Chondrocyte (in vitro differentiated cells): ENCODE measurements at regions not wholly inside any gene's neighbourhood (a gene's known extent, or its start where the extent isn't known, plus 50 kb on each side); places are given as distances from the start of the nearest gene placed in this dataset.
"Not testable (repeated sequence)": the region's sequence is repeated elsewhere in the genome, so short reads cannot be mapped to it uniquely, and the experiment has no call there.

Experiments used
- DNase-seq: peaks from one replicate; pipeline ENCODE4 v3.0.0; 2021; ENCODE audit warnings: mixed read lengths, low spot score
- H3K27ac Mint-ChIP-seq: one replicate; pipeline ENCODE4 v1.8.0; 2021; ENCODE audit warnings: mild to moderate bottlenecking, moderate library complexity, mixed read lengths; ENCODE audit not compliant: unreplicated experiment
- H3K27me3 Mint-ChIP-seq: 2 replicates; pipeline ENCODE4 v1.8.0; 2021; ENCODE audit warnings: low read depth, mixed read lengths
- H3K36me3 Mint-ChIP-seq: 2 replicates; pipeline ENCODE4 v1.8.0; 2021; ENCODE audit warnings: low read depth, mixed read lengths
- H3K4me1 Mint-ChIP-seq: 2 replicates; pipeline ENCODE4 v1.8.0; 2021; ENCODE audit warnings: low read depth, mild to moderate bottlenecking, mixed read lengths
- H3K4me3 Mint-ChIP-seq: one replicate; pipeline ENCODE4 v1.8.0; 2021; ENCODE audit warnings: mild to moderate bottlenecking, moderate library complexity, mixed read lengths; ENCODE audit not compliant: unreplicated experiment
- H3K9me3 Mint-ChIP-seq: 2 replicates; pipeline ENCODE4 v1.8.0; 2021; ENCODE audit warnings: low read depth, mixed read lengths
- CTCF ChIP-seq: fragments of 200-600 bp; sonication (generic); IDR thresholded peaks from 2 replicates; pipeline ENCODE4 v1.5.0; 2021; ENCODE audit warnings: antibody characterized with exemption, mild to moderate bottlenecking, moderate library complexity

GRCh38 chr12:67048371-67048770, 220.8 kb upstream of the CAND1 start:
- Mint-ChIP-seq H3K27ac (no peak overlapping the region), H3K27me3 (no peaks in the 10 kb centered on the region), H3K4me1 (peaks cover 14% of the 10 kb centered on the region), H3K9me3 (no peaks in the 10 kb centered on the region), H3K4me3 (no peak overlapping the region), H3K36me3 (no peaks in the 10 kb centered on the region)
- no peak for DNase-seq
- no peak for TF ChIP-seq CTCF

GRCh38 chr12:67049199-67049598, 220.0 kb upstream of the CAND1 start:
- not testable (repeated sequence) for DNase-seq, H3K27me3 Mint-ChIP-seq, H3K36me3 Mint-ChIP-seq, H3K9me3 Mint-ChIP-seq, H3K27ac Mint-ChIP-seq, H3K4me3 Mint-ChIP-seq, H3K4me1 Mint-ChIP-seq

- no peaks in the 10 kb centered on the region for H3K9me3 Mint-ChIP-seq
- no peaks in the 10 kb centered on the region for H3K27me3 Mint-ChIP-seq
- TF ChIP-seq CTCF: no peak
- no peak overlapping the region for H3K27ac Mint-ChIP-seq
- DNase-seq: no peak
- no peaks in the 10 kb centered on the region for H3K36me3 Mint-ChIP-seq
- no peak overlapping the region for H3K4me3 Mint-ChIP-seq
- H3K4me1 Mint-ChIP-seq: peaks cover 7% of the 10 kb centered on the region
These were observed 216.2 kb upstream of the CAND1 start for GRCh38 chr12:67052981-67053380.

GRCh38 chr12:67056329-67056728, 212.8 kb upstream of the CAND1 start:
- TF ChIP-seq CTCF: no peak
- no peak overlapping the region for H3K4me3 Mint-ChIP-seq

GRCh38 chr12:67057072-67057471, 212.1 kb upstream of the CAND1 start:
- no peaks in the 10 kb centered on the region for H3K9me3 Mint-ChIP-seq
- no peak for TF ChIP-seq CTCF
- H3K4me1 Mint-ChIP-seq: peaks cover 7% of the 10 kb centered on the region
- no peaks in the 10 kb centered on the region for H3K27me3 Mint-ChIP-seq
- H3K27ac Mint-ChIP-seq: no peak overlapping the region
- H3K36me3 Mint-ChIP-seq: no peaks in the 10 kb centered on the region
- no peak overlapping the region for H3K4me3 Mint-ChIP-seq
- DNase-seq: no peak

More at GRCh38 chr12:67056329-67056728, 212.8 kb upstream of the CAND1 start:
- Mint-ChIP-seq H3K27me3 (no peaks in the 10 kb centered on the region), H3K36me3 (no peaks in the 10 kb centered on the region), H3K4me1 (peaks cover 7% of the 10 kb centered on the region), H3K9me3 (no peaks in the 10 kb centered on the region), H3K27ac (no peak overlapping the region)
- DNase-seq: no peak

GRCh38 chr12:67062193-67062592, 207.0 kb upstream of the CAND1 start:
- no peak for TF ChIP-seq CTCF
- H3K27ac Mint-ChIP-seq: no peak overlapping the region
- H3K4me1 Mint-ChIP-seq: no peaks in the 10 kb centered on the region
- H3K4me3 Mint-ChIP-seq: no peak overlapping the region
- DNase-seq: no peak
- H3K9me3 Mint-ChIP-seq: no peaks in the 10 kb centered on the region
- no peaks in the 10 kb centered on the region for H3K27me3 Mint-ChIP-seq
- no peaks in the 10 kb centered on the region for H3K36me3 Mint-ChIP-seq
